ENCODE measurements at regions not wholly inside any gene's neighbourhood (a gene's known extent, or its start where the extent isn't known, plus 50 kb on each side); places are given as distances from the start of the nearest gene placed in this dataset.
"Not testable (repeated sequence)": the region's sequence is repeated elsewhere in the genome, so short reads cannot be mapped to it uniquely, and the experiment has no call there.

- TF ChIP-seq SAP30 (IDR thresholded peaks at IDR 0.05; ENCODE audit: borderline replicate concordance, insufficient read depth, low read depth, low read length, poor library complexity, severe bottlenecking) (no peak), ATF2 (CRISPR knock-in tag; IDR thresholded peaks at IDR 0.05) (no peak), FOXK2 (conservative IDR thresholded peaks at IDR 0.05 in 1 of 2, IDR thresholded peaks at IDR 0.05 in 1 of 2; ENCODE audit: low read depth in 2 of 2) (no peak), ZNF395 (CRISPR knock-in tag; IDR thresholded peaks at IDR 0.05) (no peak), CXXC5 (CRISPR knock-in tag; IDR thresholded peaks at IDR 0.05) (no peak), ESRRA (IDR thresholded peaks at IDR 0.05; ENCODE audit: borderline replicate concordance, low read depth) (no peak), RHOXF2B (CRISPR knock-in tag; conservative IDR thresholded peaks at IDR 0.05) (no peak), ZKSCAN1 (IDR thresholded peaks at IDR 0.05; ENCODE audit: low read depth, low read length) (no peak)
Observed at GRCh38 chr1:191508239-191508638, 650.0 kb upstream of the RGS18 start (continued).

GRCh38 chr1:191511480-191511879 is 646.8 kb upstream of the RGS18 start:
- POLR2A ChIA-PET; H3K9ac ChIP-seq (ENCODE audit: insufficient read depth in 1 of 2, low read depth in 2 of 2, low read length in 2 of 2); H3K9me3 ChIP-seq (replicated peaks; ENCODE audit: control insufficient read depth, insufficient read depth, low read depth, low read length); BruUV-seq (replicated peaks); H3K4me3 ChIP-seq; CTCF ChIA-PET (ENCODE audit: low intra/inter-chr PET ratio); H2AFZ ChIP-seq (ENCODE audit: low read depth, low read length); intact Hi-C loops (cut with micrococcal nuclease); in situ Hi-C loops (cut with MboI); H3K9me1 ChIP-seq (ENCODE audit: control insufficient read depth, insufficient read depth, low read length); H3K36me3 ChIP-seq (ENCODE audit: control insufficient read depth, insufficient read depth, low read length); H3K4me2 ChIP-seq (ENCODE audit: insufficient read depth, low read length); ATAC-seq; H3K79me2 ChIP-seq (ENCODE audit: control insufficient read depth, insufficient read depth, low read length); H3K27me3 ChIP-seq (ENCODE audit: control insufficient read depth in 2 of 2, insufficient read depth in 2 of 2, low read length in 2 of 2); DNase-seq (ENCODE audit: extremely low read depth in 1 of 4, low spot score in 3 of 4); FAIRE-seq; H3K4me1 ChIP-seq (replicated peaks in 1 of 2; ENCODE audit: control insufficient read depth in 2 of 2, insufficient read depth in 2 of 2, low read length in 2 of 2); H4K20me1 ChIP-seq (replicated peaks; ENCODE audit: control insufficient read depth, insufficient read depth, low read length); H3K27ac ChIP-seq (ENCODE audit: extremely low read depth, low read depth, low read length): not testable (repeated sequence)
- WGBS (ENCODE audit: insufficient coverage, low coverage, missing lambda C conversion rate): 18% methylated on average over 2 of the region's 3 CpGs
